Posterior vena cava (tissue), 2 donors: ENCODE measurements at regions not wholly inside any gene's neighbourhood (a gene's known extent, or its start where the extent isn't known, plus 50 kb on each side); places are given as distances from the start of the nearest gene placed in this dataset.

ENCODE experiments used
- DNase-seq: peaks from one replicate; pipeline ENCODE4 v3.0.0-alpha.2; 2020; ENCODE audit warnings: low spot score
- intact Hi-C, 2 donors: fragments of 100-400 bp; cut with DNase I; formaldehyde crosslinking; loops; one replicate each; pipeline versions ENCODE4 v1.14.1 to v1.14.2; 2022 to 2023
- donor health status: DM: yes; HTN: yes; CAD: no.
- donor health status: DM: yes; HTN: yes; CAD: no.

GRCh38 chr3:5270666-5271371 lies 83.3 kb downstream of the EDEM1 start:
- intact Hi-C loops = no loop called here
- DNase-seq = no peak

DNA sequence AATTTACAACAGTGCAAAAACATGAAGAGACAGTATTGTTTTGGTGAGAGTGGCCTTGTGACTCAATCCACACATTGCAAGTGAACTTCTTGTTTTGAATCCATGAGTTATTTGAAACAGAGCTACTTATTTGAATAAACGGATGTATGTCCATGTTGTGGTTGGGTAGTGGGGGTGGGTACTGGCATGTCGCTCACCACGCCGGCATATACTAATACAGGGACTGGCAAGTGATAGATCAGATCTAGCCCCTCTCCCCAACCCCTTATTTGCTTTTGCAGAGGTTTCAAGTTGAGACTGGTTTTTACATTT lies 83.8 kb downstream of the EDEM1 start:
- no peak for DNase-seq
- intact Hi-C loops = no loop called here

- intact Hi-C loops = no loop called here
- DNase-seq = no peak
Observed at GRCh38 chr3:5272387-5272786, 84.9 kb downstream of the EDEM1 start.

DNA sequence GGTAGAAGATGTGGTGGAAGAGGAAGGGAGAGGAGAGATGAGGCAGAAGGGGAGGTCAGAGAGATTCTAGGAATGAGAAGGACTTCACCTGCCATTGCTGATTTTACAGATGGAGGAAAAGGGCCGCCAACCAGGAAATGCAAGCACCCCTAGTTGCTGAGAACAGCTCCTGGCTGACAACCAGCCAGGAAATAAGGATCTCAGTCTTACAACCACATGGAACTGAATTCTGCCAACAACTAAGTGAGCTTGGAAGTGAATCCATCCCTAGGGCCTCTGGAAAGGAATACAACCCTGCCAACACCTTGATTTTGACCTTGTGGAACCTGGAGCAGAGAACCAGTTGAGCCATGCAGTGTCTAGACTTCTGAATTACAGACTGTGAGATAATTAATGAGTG lies 86.6 kb downstream of the EDEM1 start:
- DNase-seq = no peak
- intact Hi-C loops = no loop called here

DNA sequence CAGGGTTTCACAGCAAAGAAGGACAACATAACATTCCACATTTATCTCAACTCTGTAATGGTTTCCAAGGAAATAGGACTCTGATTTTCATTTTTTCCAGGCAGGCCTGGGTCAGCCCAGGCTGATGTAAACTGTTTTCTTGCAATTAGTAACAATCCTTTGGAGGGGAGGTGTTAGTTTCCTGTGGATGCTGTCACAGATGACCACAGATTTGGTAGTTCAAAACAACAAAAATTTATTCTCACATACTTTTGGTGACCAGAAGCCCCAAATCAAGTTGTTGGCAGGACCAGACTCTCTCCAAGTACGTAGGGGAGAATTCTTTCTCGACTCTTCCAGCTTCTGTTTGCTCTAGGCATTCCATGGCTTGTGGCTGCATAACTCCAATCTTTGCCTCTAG lies 88.0 kb downstream of the EDEM1 start:
- no peak for DNase-seq
- intact Hi-C loops = no loop called here

DNA sequence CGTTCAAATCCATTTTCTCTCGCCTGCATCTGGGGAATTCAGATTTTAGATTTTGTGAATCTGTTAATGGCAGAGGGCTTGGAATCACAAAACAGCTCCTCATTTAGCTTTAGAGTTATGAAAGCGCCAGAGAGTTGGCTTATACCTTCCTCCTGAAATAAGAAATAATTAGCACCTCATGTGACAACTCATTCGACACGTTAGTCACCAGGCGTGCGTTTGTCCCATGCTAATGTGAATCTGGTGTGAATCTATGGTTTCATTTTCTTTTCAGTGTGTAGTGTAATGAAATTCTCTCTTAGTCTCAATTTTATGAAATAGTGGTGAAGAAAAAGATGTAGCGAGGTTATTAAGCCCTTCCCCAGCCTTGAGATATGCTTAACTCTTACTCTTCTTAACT lies 89.4 kb downstream of the EDEM1 start:
- DNase-seq = no peak
- intact Hi-C loops = no loop called here

GRCh38 chr3:5277612-5278236 lies 90.2 kb downstream of the EDEM1 start:
- intact Hi-C loops = no loop called here
- DNase-seq = no peak

- no peak for DNase-seq
- intact Hi-C loops = no loop called here
Observed at GRCh38 chr3:5278666-5279065, 91.2 kb downstream of the EDEM1 start.

- intact Hi-C loops = no loop called here
- DNase-seq = no peak
Observed at GRCh38 chr3:5282703-5283102, 95.2 kb downstream of the EDEM1 start.

DNA sequence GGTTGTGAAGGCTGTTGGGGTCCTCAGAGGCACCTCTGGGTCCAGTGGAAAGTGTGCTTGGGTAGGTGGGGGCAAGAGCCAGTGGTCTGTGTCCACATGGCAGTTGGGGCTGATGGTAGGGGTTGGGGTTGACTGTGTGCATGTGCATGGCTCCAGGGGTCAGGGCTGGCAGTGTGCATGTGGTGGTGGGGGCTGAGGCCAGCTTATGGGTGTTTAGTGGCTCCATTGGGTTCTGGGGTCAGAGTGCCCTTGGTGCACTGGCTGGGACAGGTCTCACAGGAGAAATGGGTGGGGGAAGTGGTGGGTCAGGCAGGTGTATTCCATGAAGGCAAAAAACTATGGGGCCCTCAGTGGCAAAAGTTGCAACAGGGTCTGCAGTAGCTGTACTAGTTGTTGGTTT lies 97.9 kb downstream of the EDEM1 start:
- intact Hi-C loops = no loop called here
- DNase-seq = peak; percentile 66

- no peak for DNase-seq
Observed at GRCh38 chr3:5290915-5291314, 103.4 kb downstream of the EDEM1 start.

GRCh38 chr3:5292512-5292911 lies 105.0 kb downstream of the EDEM1 start:
- DNase-seq = no peak
- intact Hi-C loops = no loop called here

More at GRCh38 chr3:5290915-5291314, 103.4 kb downstream of the EDEM1 start:
- intact Hi-C loops = no loop called here

DNA sequence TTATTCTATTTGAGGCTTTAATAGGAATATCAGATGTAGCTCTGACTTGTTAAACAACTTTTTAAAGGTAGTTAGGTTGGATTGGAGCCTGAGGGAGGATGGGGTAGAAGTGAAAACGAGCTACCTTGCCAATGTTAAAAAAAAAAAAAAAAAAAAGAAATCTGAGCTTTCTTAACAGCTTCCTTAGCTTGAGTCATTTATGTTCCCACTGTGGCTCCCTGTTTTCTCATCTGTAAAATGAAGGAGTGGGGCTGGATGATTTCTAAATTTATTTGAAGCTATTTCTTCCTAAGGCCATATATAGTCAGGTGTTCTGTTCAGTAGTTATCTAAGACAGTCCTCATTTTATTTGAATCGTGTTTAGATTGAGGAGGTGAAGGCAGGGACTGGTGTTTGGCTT lies 105.7 kb downstream of the EDEM1 start:
- intact Hi-C loops = no loop called here
- no peak for DNase-seq

DNA sequence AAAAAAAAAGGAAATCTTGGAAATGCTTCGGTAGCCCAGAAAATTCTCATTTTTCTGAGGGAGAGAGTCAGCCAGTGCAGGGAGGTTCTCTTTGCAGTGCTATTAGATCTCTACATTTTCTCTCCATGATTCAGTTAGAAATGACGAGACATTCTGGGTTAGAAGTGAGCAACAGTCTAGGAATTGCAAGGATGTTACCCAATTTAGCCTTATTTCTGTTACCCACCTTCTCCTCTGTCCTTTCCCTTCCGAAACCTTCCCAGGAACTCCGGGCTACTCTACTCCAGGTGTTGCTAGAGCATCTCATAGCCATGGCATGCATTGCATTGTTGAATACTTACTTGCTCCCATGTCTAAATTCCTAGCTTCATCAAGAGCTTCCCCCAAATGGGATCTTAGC lies 106.8 kb downstream of the EDEM1 start:
- no peak for DNase-seq
- intact Hi-C loops = no loop called here

- intact Hi-C loops = no loop called here
- no peak for DNase-seq
Observed at GRCh38 chr3:5295191-5295690, 107.7 kb downstream of the EDEM1 start.

- intact Hi-C loops = no loop called here
- no peak for DNase-seq
Observed at GRCh38 chr3:5296362-5296761, 108.9 kb downstream of the EDEM1 start.

DNA sequence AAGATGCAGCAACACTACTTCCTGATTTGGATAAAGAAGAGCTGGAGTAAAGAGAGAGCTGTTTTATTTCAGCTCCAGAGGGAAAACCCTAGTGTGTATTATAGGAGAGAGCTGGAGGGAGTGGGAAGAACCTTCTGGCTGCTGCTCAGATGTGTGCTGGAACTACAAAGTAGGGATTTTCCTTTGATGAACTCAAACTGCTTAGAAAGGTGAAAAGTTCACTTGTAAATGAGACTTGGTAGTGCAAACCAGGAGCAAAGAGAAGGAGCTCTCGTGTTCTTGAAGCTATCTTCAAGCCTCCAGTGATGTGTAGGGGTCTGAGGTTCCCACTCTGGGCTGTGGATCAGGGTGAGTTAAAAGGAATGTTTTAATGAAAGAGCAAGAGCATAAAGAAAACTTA lies 110.4 kb downstream of the EDEM1 start:
- intact Hi-C loops = no loop called here
- no peak for DNase-seq

DNA sequence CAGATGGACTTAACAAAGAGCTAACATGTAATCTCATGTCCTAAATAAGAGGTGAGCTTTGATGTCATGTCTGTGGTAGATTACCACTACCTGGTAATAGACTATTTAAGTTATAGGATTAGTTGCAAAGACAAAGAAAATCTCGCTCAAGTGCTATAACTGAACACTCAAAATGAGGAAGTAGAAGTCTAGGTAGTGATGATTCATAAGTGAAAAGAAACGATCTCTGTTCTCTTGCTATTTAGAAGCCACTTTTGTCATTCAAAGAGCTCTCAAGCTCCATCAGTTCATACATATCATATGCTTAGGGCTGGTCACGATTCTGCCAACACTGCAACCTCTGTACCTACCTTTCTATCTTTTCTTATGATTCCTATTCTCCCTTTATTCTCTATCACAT lies 110.9 kb downstream of the EDEM1 start:
- intact Hi-C loops = no loop called here
- DNase-seq = no peak

DNA sequence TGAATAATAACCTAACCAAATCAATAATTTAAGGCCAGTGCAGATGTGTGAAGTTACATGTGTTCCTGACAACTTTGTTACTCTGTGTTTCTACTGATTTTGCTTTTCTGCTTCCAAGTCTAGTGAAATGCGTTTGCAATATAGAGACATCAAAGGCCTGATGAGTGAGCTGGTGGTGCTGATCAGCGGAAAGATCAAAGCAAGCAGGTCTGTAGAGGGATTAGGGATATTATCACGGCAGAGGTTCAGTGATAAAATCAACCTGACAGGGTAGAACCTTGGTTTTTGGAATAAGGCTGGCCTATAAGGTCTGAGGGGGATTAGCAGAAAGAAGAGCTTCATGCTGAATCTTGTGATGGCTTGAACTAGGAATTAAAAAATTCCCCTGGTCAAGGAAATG lies 111.7 kb downstream of the EDEM1 start:
- DNase-seq = no peak
- intact Hi-C loops = no loop called here

DNA sequence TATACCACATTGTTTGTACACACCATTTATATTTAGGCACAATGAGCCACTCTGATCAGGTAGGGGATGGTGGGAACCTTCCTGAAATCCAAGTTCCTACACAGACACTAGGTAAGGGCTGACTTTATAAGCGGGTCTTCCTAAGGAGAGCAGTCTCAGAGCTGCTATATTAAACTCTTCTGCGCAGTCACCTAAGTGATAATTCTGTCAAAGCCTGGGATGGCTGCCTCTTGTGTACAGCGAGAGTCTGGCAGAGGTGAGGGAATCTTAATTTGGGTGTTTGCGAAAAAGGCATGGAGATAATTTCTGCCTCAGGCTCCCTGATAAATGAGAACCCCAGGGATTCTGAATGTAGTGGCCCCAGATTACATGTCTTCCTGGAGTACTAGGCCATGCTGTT lies 113.1 kb downstream of the EDEM1 start:
- no peak for DNase-seq
- intact Hi-C loops = no loop called here

GRCh38 chr3:5301651-5302297 lies 114.3 kb downstream of the EDEM1 start:
- intact Hi-C loops = no loop called here
- DNase-seq = no peak
